B cell (primary cell): ENCODE measurements at regions not wholly inside any gene's neighbourhood (a gene's known extent, or its start where the extent isn't known, plus 50 kb on each side); places are given as distances from the start of the nearest gene placed in this dataset.
A peak's percentile ranks its signal among the peaks of the same experiment; 100 is the strongest.

Experiments used
- ATAC-seq: fragments of 200-7000 bp; cut with Tn5 transposase; one replicate; pipeline ENCODE4 v1.10.0; 2021; ENCODE audit warnings: low read depth, mild to moderate bottlenecking, moderate number of reproducible peaks, moderate library complexity
- CTCF ChIA-PET: fragments of 350-600 bp; sonication (Branson Sonifier 250); formaldehyde crosslinking; loops from one replicate; lab custom pipeline; 2021; ENCODE audit warnings: antibody characterized with exemption, inconsistent platforms; lab: Charles Lee
- POLR2A ChIA-PET: fragments of 350-600 bp; sonication (Branson Sonifier 250); formaldehyde crosslinking; loops from one replicate; lab custom pipeline; 2021; ENCODE audit warnings: antibody characterized with exemption; lab: Charles Lee
- DNase-seq: peaks from one replicate; pipeline ENCODE4 v3.0.0; 2013
- H2AFZ ChIP-seq: 2 replicates; pipeline ENCODE4 v1.6.1; 2012; ENCODE audit warnings: mild to moderate bottlenecking, low read depth, low read length; ENCODE audit not compliant: insufficient read depth, poor library complexity, severe bottlenecking
- H3K27ac ChIP-seq, 2 donors: 1 replicate in 1 of 2; 2 replicates in 1 of 2; pipeline ENCODE4 v1.5.1; 2012 to 2013; ENCODE audit warnings: low read length in 2 of 2, mild to moderate bottlenecking in 2 of 2, moderate library complexity in 1 of 2
- H3K27me3 ChIP-seq, 4 experiments: fragments of 200-600 bp in 1 of 4; sonication (generic) in 1 of 4; replicated peaks in 1 of 4; 1 replicate in 2 of 4; 2 replicates in 2 of 4; pipeline versions ENCODE4 v1.6.1 to v1.7.0; 2013 to 2016; ENCODE audit warnings: low read length in 3 of 4, mild to moderate bottlenecking in 2 of 4, mixed read lengths in 1 of 4, moderate library complexity in 1 of 4; ENCODE audit not compliant: insufficient read depth in 4 of 4, control insufficient read depth in 3 of 4; ENCODE audit errors: control extremely low read depth in 1 of 4
- H3K36me3 ChIP-seq, 2 experiments: replicated peaks in 1 of 2; 1 replicate in 1 of 2; 2 replicates in 1 of 2; pipeline versions ENCODE4 v1.6.1 to v1.7.1; 2013; ENCODE audit warnings: low read length in 1 of 2; ENCODE audit not compliant: insufficient read depth in 2 of 2, control insufficient read depth in 1 of 2; ENCODE audit errors: control extremely low read depth in 1 of 2, extremely low read depth in 1 of 2
- H3K4me1 ChIP-seq, 2 donors: fragments of 200-600 bp in 1 of 2; sonication (generic) in 1 of 2; 1 replicate in 1 of 2; 2 replicates in 1 of 2; pipeline versions ENCODE4 v1.5.1 to v1.6.1; 2013 to 2017; ENCODE audit warnings: low read length in 2 of 2; ENCODE audit not compliant: control insufficient read depth in 2 of 2, insufficient read depth in 2 of 2
- H3K4me2 ChIP-seq: replicated peaks from 2 replicates; pipeline ENCODE3; 2012; ENCODE audit warnings: mild to moderate bottlenecking, low read depth, low read length; ENCODE audit not compliant: poor library complexity, severe bottlenecking
- H3K4me3 ChIP-seq, 5 experiments: fragments of 200-600 bp in 1 of 5; sonication (generic) in 1 of 5; 1 replicate in 3 of 5; 2 replicates in 2 of 5; pipeline versions ENCODE4 v1.5.1 to v1.7.0; 2011 to 2016; ENCODE audit warnings: low read length in 4 of 5, mild to moderate bottlenecking in 4 of 5, low read depth in 2 of 5, control low read depth in 1 of 5, moderate library complexity in 1 of 5; ENCODE audit not compliant: insufficient read depth in 1 of 5; ENCODE audit errors: control extremely low read depth in 1 of 5, extremely low read depth in 1 of 5
- H3K79me2 ChIP-seq: fragments of 200-600 bp; sonication (generic); one replicate; pipeline ENCODE4 v1.6.0; 2016; ENCODE audit warnings: low read length; ENCODE audit not compliant: control insufficient read depth, insufficient read depth
- H3K9ac ChIP-seq: fragments of 200-600 bp; sonication (generic); 2 replicates; pipeline ENCODE4 v1.6.1; 2017; ENCODE audit warnings: mild to moderate bottlenecking, low read length, moderate library complexity
- H3K9me3 ChIP-seq, 3 donors: one replicate each; pipeline versions ENCODE4 v1.6.1 to v1.7.1; 2013; ENCODE audit warnings: low read length in 2 of 3; ENCODE audit not compliant: control insufficient read depth in 2 of 3, insufficient read depth in 1 of 3; ENCODE audit errors: control extremely low read depth in 1 of 3
- H4K20me1 ChIP-seq: 2 replicates; pipeline ENCODE4 v1.6.0; 2012; ENCODE audit warnings: mild to moderate bottlenecking, low read length; ENCODE audit not compliant: insufficient read depth, control insufficient read depth, poor library complexity, severe bottlenecking
- H3K27ac Mint-ChIP-seq: one replicate; pipeline ENCODE4 v1.8.0; 2021; ENCODE audit warnings: mixed read lengths
- H3K27me3 Mint-ChIP-seq: one replicate; pipeline ENCODE4 v1.8.0; 2021; ENCODE audit warnings: mixed read lengths
- H3K4me1 Mint-ChIP-seq: one replicate; pipeline ENCODE4 v1.8.0; 2021; ENCODE audit warnings: mixed read lengths
- H3K4me3 Mint-ChIP-seq: one replicate; pipeline ENCODE4 v1.8.0; 2021; ENCODE audit warnings: mixed read lengths
- H3K9me3 Mint-ChIP-seq: one replicate; pipeline ENCODE4 v1.8.0; 2022; ENCODE audit warnings: mixed read lengths; ENCODE audit not compliant: insufficient read depth
- CTCF ChIP-seq: fragments of 200-600 bp; IDR thresholded peaks from one replicate; pipeline ENCODE4 v1.8.0; 2022; ENCODE audit warnings: antibody characterized with exemption, mild to moderate bottlenecking
- EZH2 ChIP-seq: IDR thresholded peaks from 2 replicates; pipeline ENCODE4 v1.6.1; 2012; ENCODE audit warnings: borderline replicate concordance, low read depth, mild to moderate bottlenecking, moderate library complexity, low read length; ENCODE audit not compliant: insufficient read depth, poor library complexity, severe bottlenecking
- WGBS: methylation state at CpG from one replicate; pipeline ENCODE4 v1.1.5; 2013; ENCODE audit warnings: missing lambda C conversion rate; ENCODE audit not compliant: insufficient coverage; 5-methylcytosine and 5-hydroxymethylcytosine counted together
- intact Hi-C: fragments of 100-400 bp; cut with micrococcal nuclease; formaldehyde crosslinking; loops from one replicate; pipeline ENCODE4 v1.10.0; 2022

GRCh38 chr6:156391977-156392376 is 385.2 kb upstream of the ARID1B start:
- TF ChIP-seq EZH2: no peak
- TF ChIP-seq CTCF: no peak
- WGBS: 86% methylated on average over 1 of the region's 4 CpGs
- intact Hi-C loops: no loop called here
- H3K4me1 Mint-ChIP-seq: peaks cover 64% of the 10 kb centered on the region
- Histone ChIP-seq H3K36me3 (no peaks in the 10 kb centered on the region), H3K27me3 (no peaks in the 10 kb centered on the region), H3K4me2 (peak overlapping the region; percentile 29), H3K79me2 (no peaks in the 10 kb centered on the region), H3K4me1 (peaks cover 61 to 62% of the 10 kb centered on the region in 2 donors), H3K9ac (peak overlapping the region; percentile 0), H3K4me3 (peak overlapping the region in 2 of 5 experiments; percentile 2 to 26), H4K20me1 (no peaks in the 10 kb centered on the region), H2AFZ (peak overlapping the region; percentile 6), H3K9me3 (no peaks in the 10 kb centered on the region), H3K27ac (no peak overlapping the region)
- no peaks in the 10 kb centered on the region for H3K9me3 Mint-ChIP-seq
- POLR2A ChIA-PET: interaction anchor here (0.7 kb wide), 1 partner anchor 113 kb away, joined by 3 read pairs; no protein-coding TSS in a partner anchor
- ATAC-seq (no peak), DNase-seq (no peak)
- peaks cover 3% of the 10 kb centered on the region for H3K27me3 Mint-ChIP-seq
- H3K4me3 Mint-ChIP-seq: peak overlapping the region; percentile 74
- CTCF ChIA-PET: no interaction called here
- H3K27ac Mint-ChIP-seq: peak overlapping the region; percentile 32

GRCh38 chr6:156391061-156391672 is 386.0 kb upstream of the ARID1B start:
- ChIA-PET CTCF (no interaction called here), POLR2A (interaction anchor here (0.7 kb wide), 1 partner anchor 112 kb away, joined by 3 read pairs; no protein-coding TSS in a partner anchor)
- DNase-seq (no peak), ATAC-seq (no peak)
- Histone ChIP-seq H3K27me3 (no peaks in the 10 kb centered on the region), H3K9me3 (no peaks in the 10 kb centered on the region), H3K4me3 (peak overlapping the region in 2 of 5 experiments; percentile 15 to 21), H4K20me1 (no peaks in the 10 kb centered on the region), H2AFZ (peak overlapping the region; percentile 17), H3K9ac (no peak overlapping the region), H3K4me1 (peaks cover 54% of the 10 kb centered on the region in 2 donors), H3K79me2 (no peaks in the 10 kb centered on the region), H3K4me2 (peak overlapping the region; percentile 32), H3K36me3 (no peaks in the 10 kb centered on the region), H3K27ac (no peak overlapping the region)
- Mint-ChIP-seq H3K27ac (no peak overlapping the region), H3K4me1 (peaks cover 58% of the 10 kb centered on the region), H3K9me3 (peaks cover 2% of the 10 kb centered on the region), H3K4me3 (peak overlapping the region; percentile 8), H3K27me3 (peaks cover 3% of the 10 kb centered on the region)
- WGBS: 54% methylated on average over 9 of the region's 11 CpGs
- intact Hi-C loops: no loop called here
- TF ChIP-seq CTCF: no peak
- TF ChIP-seq EZH2: no peak
